ENCODE measurements at regions not wholly inside any gene's neighbourhood (a gene's known extent, or its start where the extent isn't known, plus 50 kb on each side); places are given as distances from the start of the nearest gene placed in this dataset.

- Histone ChIP-seq H3K79me2 (ENCODE audit: low read depth) (no peaks in the 10 kb centered on the region), H3K27ac (no peak overlapping the region), H3F3A (ENCODE audit: insufficient read depth, low read depth) (no peaks in the 10 kb centered on the region), H3K9me3 (ENCODE audit: insufficient read depth, low read depth) (no peaks in the 10 kb centered on the region), H3K4me2 (no peak overlapping the region), H3K27me3 (ENCODE audit: insufficient read depth, low read depth) (no peaks in the 10 kb centered on the region), H2AFZ (no peak overlapping the region), H3K9me2 (ENCODE audit: insufficient read depth) (no peaks in the 10 kb centered on the region), H4K20me1 (ENCODE audit: insufficient read depth) (no peaks in the 10 kb centered on the region), H3K4me1 (replicated peaks; ENCODE audit: insufficient read depth) (no peaks in the 10 kb centered on the region), H3K36me3 (ENCODE audit: low read depth) (no peaks in the 10 kb centered on the region), H3K4me3 (no peak overlapping the region)
- no peak for TF ChIP-seq EZH2 (IDR thresholded peaks at IDR 0.05; ENCODE audit: low read depth)
- TF ChIP-seq CTCF (conservative IDR thresholded peaks at IDR 0.05) = no peak
- ChIA-PET CTCF (no interaction called here), POLR2A (ENCODE audit: unreplicated experiment) (no interaction called here)
- intact Hi-C loops (cut with micrococcal nuclease; ENCODE audit: unreplicated experiment) = no loop called here
- no peak for DNase-seq
- no TSS peak for BruUV-seq (replicated peaks)
Measured at GRCh38 chr16:52077607-52078006, 469.3 kb downstream of the TOX3 start.

- DNase-seq = no peak
- POLR2A ChIA-PET (ENCODE audit: unreplicated experiment) = no interaction called here
- no peaks in the 10 kb centered on the region for H3K9me3 ChIP-seq (ENCODE audit: insufficient read depth, low read depth)
- no peak overlapping the region for H3K4me3 ChIP-seq
- H3K9me2 ChIP-seq (ENCODE audit: insufficient read depth) = no peaks in the 10 kb centered on the region
- H4K20me1 ChIP-seq (ENCODE audit: insufficient read depth) = no peaks in the 10 kb centered on the region
- no peaks in the 10 kb centered on the region for H3K79me2 ChIP-seq (ENCODE audit: low read depth)
- TF ChIP-seq CTCF (conservative IDR thresholded peaks at IDR 0.05) (no peak), EZH2 (IDR thresholded peaks at IDR 0.05; ENCODE audit: low read depth) (no peak)
- H2AFZ ChIP-seq = no peak overlapping the region
- intact Hi-C loops (cut with micrococcal nuclease; ENCODE audit: unreplicated experiment) = no loop called here
- no peaks in the 10 kb centered on the region for H3F3A ChIP-seq (ENCODE audit: insufficient read depth, low read depth)
- no peak overlapping the region for H3K27ac ChIP-seq
- no peaks in the 10 kb centered on the region for H3K4me1 ChIP-seq (replicated peaks; ENCODE audit: insufficient read depth)
- no TSS peak for BruUV-seq (replicated peaks)
- CTCF ChIA-PET = no interaction called here
- no peaks in the 10 kb centered on the region for H3K36me3 ChIP-seq (ENCODE audit: low read depth)
- H3K4me2 ChIP-seq = no peak overlapping the region
- H3K27me3 ChIP-seq (ENCODE audit: insufficient read depth, low read depth) = no peaks in the 10 kb centered on the region
Measured at GRCh38 chr16:52076801-52077201, 470.1 kb downstream of the TOX3 start.

GRCh38 chr16:52076332-52076731, 470.6 kb downstream of the TOX3 start:
- Histone ChIP-seq H2AFZ (no peak overlapping the region), H3K79me2 (ENCODE audit: low read depth) (no peaks in the 10 kb centered on the region), H3F3A (ENCODE audit: insufficient read depth, low read depth) (no peaks in the 10 kb centered on the region), H3K4me2 (no peak overlapping the region), H3K27ac (no peak overlapping the region), H3K9me2 (ENCODE audit: insufficient read depth) (no peaks in the 10 kb centered on the region), H3K9me3 (ENCODE audit: insufficient read depth, low read depth) (no peaks in the 10 kb centered on the region), H3K36me3 (ENCODE audit: low read depth) (no peaks in the 10 kb centered on the region), H4K20me1 (ENCODE audit: insufficient read depth) (no peaks in the 10 kb centered on the region), H3K27me3 (ENCODE audit: insufficient read depth, low read depth) (no peaks in the 10 kb centered on the region), H3K4me3 (no peak overlapping the region), H3K4me1 (replicated peaks; ENCODE audit: insufficient read depth) (no peaks in the 10 kb centered on the region)
- BruUV-seq (replicated peaks) = no TSS peak
- intact Hi-C loops (cut with micrococcal nuclease; ENCODE audit: unreplicated experiment) = no loop called here
- ChIA-PET CTCF (no interaction called here), POLR2A (ENCODE audit: unreplicated experiment) (no interaction called here)
- TF ChIP-seq CTCF (conservative IDR thresholded peaks at IDR 0.05) = no peak
- TF ChIP-seq EZH2 (IDR thresholded peaks at IDR 0.05; ENCODE audit: low read depth) = no peak
- DNase-seq = no peak
